GM23338 (cell line): ENCODE measurements at regions not wholly inside any gene's neighbourhood (a gene's known extent, or its start where the extent isn't known, plus 50 kb on each side); places are given as distances from the start of the nearest gene placed in this dataset.

Experiments
- EZH2 ChIP-seq: fragments of 200-600 bp; sonication (generic); IDR thresholded peaks from one replicate; pipeline ENCODE4 v1.8.0; 2017; ENCODE audit warnings: antibody characterized with exemption, mild to moderate bottlenecking, low read depth; ENCODE audit not compliant: unreplicated experiment
- EZH2phosphoT487 ChIP-seq: fragments of 200-600 bp; sonication (generic); IDR thresholded peaks from one replicate; pipeline ENCODE4 v1.8.1; 2018; ENCODE audit warnings: antibody characterized with exemption; ENCODE audit not compliant: unreplicated experiment
- JUNB ChIP-seq: IDR thresholded peaks from one replicate; pipeline ENCODE4 v1.6.1; 2016; ENCODE audit warnings: antibody characterized with exemption; ENCODE audit not compliant: unreplicated experiment
- POLR2AphosphoS5 ChIP-seq: IDR thresholded peaks from 2 replicates; pipeline ENCODE4 v1.6.1; 2016; ENCODE audit warnings: antibody characterized with exemption, low read depth
- ZNF331 ChIP-seq: fragments of 250-450 bp; sonication (Bioruptor Pico); IDR thresholded peaks from 2 replicates; pipeline ENCODE4 v1.5.0; 2020; ENCODE audit warnings: low read depth, mild to moderate bottlenecking, moderate library complexity
- TF ChIP-seq, protein P1 (sequence below), 2 experiments: fragments of 200-600 bp in 1 of 2; sonication (generic) in 1 of 2; conservative IDR thresholded peaks; 2 replicates each; pipeline versions ENCODE4 v1.5.1 to v1.6.1; 2016 to 2017; ENCODE audit warnings: antibody characterized with exemption in 2 of 2, low read depth in 2 of 2, mild to moderate bottlenecking in 2 of 2, moderate library complexity in 1 of 2

DNA sequence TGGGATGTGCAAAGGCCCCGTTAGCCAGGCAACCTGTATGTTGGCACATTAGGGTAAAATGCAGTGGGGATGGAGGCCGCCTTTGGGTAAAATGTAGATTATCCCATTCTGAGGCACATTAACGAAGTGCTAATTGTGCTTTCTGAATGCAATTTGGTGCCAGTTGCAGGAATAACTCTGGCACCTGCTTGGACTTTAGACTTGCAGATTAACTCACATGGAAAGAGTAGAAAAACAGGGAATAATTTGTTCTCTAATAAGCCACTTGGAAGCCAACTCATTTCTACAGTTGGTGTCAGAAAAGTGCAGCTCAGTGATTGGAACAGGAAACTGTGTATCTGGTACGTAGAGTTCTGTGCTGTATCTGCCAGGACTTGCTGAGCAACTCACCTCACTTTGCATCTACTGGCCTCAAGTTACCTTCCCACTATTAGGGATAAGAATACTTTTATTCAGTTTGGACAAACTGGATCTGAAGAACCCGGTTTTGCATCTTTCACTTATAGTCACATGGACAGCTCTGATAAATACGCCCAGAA is 377.4 kb upstream of the PODXL start:
- TF ChIP-seq, protein P1, sequence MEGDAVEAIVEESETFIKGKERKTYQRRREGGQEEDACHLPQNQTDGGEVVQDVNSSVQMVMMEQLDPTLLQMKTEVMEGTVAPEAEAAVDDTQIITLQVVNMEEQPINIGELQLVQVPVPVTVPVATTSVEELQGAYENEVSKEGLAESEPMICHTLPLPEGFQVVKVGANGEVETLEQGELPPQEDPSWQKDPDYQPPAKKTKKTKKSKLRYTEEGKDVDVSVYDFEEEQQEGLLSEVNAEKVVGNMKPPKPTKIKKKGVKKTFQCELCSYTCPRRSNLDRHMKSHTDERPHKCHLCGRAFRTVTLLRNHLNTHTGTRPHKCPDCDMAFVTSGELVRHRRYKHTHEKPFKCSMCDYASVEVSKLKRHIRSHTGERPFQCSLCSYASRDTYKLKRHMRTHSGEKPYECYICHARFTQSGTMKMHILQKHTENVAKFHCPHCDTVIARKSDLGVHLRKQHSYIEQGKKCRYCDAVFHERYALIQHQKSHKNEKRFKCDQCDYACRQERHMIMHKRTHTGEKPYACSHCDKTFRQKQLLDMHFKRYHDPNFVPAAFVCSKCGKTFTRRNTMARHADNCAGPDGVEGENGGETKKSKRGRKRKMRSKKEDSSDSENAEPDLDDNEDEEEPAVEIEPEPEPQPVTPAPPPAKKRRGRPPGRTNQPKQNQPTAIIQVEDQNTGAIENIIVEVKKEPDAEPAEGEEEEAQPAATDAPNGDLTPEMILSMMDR (conservative IDR thresholded peaks at IDR 0.05; ENCODE audit: low read depth in 2 of 2): no peak
- no peak for TF ChIP-seq EZH2
- no peak for TF ChIP-seq JUNB
- TF ChIP-seq POLR2AphosphoS5: no peak
- TF ChIP-seq ZNF331: no peak
- TF ChIP-seq EZH2phosphoT487: no peak
